Fibroblast of the conjunctiva (primary cell): ENCODE measurements at regions not wholly inside any gene's neighbourhood (a gene's known extent, or its start where the extent isn't known, plus 50 kb on each side); places are given as distances from the start of the nearest gene placed in this dataset.

Experiments used
- DNase-seq: peaks from one replicate; pipeline ENCODE4 v3.0.0-alpha.2; 2010; ENCODE audit warnings: low read depth

DNA sequence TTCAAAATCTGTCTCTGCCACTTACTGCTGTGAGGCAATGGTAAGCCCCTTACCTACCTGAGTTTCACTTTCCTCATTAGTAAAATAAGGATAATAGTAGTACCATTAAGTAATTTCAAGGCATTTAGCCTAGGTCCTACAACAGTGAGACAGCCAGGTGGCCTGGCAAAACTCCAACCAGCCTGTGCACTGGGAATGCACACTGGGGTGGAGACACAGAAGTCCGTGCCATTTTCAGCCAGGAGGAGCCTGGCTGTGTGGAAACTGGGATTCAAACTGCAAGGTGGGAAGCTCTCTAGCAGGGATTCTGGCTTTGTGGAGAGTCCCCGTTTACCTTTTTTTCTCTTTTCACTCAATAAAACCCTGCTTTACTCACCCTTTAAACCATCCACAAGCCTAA lies 630.4 kb downstream of the PRELID2 start:
- no peak for DNase-seq

DNA sequence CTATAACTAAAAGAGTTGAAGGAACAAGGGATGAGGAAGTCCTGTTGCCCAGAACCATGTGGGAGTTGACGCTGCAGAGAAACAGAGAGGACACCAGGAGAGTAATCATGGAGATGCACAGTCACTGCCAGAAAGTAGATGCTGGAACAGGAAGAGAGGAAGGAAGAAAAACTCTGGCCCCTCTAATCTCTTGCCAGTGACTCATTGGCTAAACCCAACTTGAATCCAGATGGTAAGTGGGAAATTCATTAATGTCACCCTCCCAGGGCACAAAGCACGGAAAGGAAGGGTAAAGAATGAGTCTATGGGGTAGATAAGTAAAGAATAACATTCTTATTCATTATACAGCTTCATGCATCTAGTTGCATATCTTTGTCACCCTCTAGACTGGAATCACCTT lies 631.9 kb downstream of the PRELID2 start:
- DNase-seq = no peak

DNA sequence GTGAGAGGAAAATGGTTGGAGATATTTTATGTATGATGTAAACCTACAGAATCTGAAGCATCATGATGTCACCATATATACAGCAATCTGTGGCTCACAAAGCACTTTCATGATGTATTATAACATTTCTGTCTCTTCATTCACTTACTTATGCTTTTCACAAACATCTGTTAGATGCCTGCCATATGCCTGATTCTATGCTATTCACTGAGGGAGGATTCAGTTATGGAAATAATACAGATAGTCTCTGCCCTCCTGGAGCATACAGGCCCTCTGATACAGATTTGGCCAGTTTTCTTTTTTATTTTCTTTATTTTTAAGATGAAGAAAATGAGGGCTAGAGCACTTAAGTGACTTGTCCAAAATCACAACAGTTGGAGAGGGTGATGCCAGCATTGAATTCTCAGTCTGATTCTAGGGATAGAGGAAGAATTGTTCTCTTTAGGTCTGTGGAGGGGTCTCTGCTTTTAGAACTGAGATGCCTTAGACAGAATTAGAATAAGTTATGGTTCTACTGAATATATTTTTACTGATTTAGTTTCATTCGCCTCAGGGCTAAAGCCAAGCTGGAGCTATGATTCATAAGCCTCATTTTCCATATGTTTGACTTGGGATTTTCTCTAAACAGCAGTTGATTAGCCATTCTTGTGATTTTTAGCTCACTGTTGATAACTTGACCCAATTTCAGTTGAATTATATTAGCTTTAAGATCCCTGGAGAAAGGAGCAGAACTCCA lies 636.4 kb downstream of the PRELID2 start:
- DNase-seq = no peak

DNA sequence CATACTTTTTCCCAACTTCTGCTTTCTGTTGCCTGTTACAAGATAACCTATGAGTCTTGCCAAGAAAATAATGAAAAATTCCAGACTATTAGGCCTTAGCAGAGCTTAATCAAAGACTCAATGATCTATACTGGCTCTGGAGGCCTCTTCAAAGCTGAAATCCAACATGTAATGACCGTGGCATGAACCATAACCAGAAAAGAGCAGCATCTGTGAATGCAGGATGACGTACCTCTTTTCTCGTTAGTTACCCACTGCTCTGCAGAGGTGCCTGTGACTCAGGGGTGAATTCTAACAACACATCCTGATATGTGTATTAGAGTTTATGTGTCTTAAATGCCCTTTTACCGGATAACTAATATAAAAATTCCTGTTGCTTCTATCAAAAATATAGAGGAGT lies 645.4 kb downstream of the PRELID2 start:
- DNase-seq = no peak

DNA sequence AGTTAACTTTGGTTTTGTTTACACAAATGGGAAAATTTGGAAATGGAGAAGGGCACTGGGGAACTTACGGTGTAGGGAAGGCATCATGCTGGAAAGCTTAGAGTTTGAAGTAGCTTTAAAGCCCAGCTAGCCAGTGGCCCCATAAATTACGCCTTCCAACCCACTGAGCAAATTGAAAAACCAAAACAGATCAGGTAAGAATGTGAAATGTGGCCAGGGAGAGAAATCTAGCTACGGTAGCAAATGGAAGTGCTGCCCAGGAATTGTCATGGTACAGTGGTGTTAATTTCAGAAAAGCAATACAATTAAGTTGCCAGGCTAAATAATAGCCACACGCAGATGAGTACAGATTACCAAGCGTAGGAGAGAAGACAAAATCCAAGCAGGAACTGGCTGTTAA lies 654.8 kb downstream of the PRELID2 start:
- DNase-seq = no peak

GRCh38 chr5:145178641-145179523 lies 656.3 kb downstream of the PRELID2 start:
- no peak for DNase-seq

DNA sequence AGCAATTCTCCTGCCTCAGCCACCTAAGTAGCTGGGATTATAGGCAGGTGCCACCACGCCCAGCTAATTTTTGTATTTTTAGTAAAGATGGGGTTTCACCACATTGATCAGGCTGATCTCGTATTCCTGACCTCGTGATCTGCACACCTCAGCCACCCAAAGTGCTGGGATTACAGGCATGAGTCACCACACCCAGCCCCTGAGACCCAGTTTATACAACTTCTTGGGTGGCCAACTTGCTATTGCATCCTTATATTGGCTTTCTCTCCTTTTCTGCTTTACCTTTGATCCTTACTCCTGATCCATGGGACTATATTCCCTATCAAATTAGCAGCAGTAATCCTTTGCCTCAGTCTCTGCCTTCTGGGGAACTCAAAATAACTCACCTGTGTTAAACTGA lies 659.1 kb downstream of the PRELID2 start:
- no peak for DNase-seq

GRCh38 chr5:145166110-145166509 lies 669.0 kb downstream of the PRELID2 start:
- DNase-seq = no peak

- no peak for DNase-seq
Measured at GRCh38 chr5:145163876-145164275, 671.3 kb downstream of the PRELID2 start.

DNA sequence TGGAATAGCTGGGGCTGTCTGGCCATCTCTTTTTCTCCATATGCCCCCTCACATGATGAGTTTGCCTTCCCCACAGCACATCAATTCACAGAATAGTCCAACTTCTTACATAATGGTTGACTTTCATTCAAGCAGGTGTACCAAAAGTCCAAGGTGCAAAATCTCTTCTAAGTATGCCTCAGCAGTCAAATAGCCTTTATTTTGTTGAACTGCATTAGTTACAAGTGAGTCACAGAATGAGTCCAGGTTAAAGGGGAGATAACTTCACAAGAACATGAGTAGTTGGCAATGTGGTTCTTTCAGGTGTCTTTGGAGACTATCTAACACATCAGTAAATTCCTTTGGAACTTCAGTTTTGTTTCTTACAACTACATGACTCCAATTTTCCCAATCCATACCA lies 672.5 kb downstream of the PRELID2 start:
- no peak for DNase-seq

DNA sequence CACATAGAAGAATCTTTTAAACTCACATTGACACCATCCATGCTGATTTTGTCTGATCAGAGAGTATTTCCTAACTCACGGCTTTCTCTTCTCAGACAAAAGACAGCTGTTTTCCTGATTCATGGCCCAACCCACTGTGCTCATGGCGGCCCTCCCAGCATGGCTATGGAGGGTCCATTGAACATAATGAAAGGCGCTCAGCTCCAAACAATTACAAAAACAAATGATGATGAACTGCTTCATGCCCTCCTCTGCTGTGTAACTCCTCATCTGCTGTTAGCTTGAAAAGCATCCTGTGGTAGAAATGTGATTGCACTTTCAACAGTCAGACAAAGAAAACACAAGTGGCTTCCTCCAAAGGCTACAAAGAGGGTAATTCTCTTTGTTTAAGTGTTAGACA lies 673.8 kb downstream of the PRELID2 start:
- no peak for DNase-seq

- no peak for DNase-seq
Measured at GRCh38 chr5:145160679-145161078, 674.5 kb downstream of the PRELID2 start.

DNA sequence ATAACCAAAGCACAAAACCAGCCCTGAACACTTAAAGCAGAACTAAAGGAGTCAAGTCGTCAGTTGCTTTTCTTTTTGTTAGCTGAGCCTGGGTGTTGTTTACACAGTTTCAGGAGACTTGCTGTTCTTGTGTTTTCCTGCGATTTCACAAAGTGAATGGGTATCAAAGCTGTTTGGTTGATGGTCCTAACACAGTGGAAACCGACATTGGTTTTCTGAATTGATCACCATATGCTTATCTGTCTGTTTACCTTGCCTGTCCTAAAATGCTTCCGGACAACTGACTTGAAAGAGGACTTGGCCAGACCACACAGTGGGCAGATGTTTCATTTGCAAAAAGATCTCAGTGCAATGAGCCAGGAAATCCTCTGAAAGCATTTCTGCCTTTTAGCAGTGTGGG lies 676.4 kb downstream of the PRELID2 start:
- DNase-seq = no peak

DNA sequence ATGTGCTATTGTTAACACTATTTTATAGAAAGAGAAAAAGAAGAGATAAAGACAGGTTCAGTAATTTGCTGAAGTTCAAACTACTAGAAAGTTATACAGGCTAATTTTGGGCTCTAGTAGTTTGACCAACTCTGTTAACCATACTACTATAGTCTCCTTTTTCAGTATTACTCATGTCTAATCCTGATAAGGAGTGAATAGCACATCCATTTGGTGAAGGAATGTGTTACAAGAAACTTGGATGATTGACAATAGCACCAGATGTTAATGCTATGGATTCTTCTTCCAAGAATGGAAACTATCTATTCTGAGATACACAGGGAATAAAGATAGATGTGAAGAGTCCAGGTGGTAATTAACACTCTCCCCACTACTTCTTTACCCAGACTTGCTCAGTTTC lies 677.3 kb downstream of the PRELID2 start:
- no peak for DNase-seq

DNA sequence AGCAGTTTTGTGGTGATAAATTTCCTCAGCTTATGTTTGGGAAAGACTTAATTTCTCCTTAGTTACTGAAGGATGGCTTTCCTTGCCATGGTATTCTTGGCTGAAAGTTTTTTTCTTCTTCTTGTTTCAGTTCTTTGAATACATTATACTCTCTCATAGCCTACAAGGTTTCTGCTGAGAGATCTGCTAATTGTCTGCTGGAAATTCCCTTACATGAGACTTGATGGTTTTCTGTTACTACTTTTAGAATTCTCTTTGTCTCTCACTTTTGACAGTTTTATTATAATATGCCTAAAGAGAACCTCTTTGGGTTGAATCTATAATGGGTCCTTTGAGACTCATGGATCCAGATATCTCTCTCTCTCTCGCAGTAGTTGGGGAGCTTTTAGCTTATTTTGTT lies 693.6 kb downstream of the PRELID2 start:
- DNase-seq = no peak

DNA sequence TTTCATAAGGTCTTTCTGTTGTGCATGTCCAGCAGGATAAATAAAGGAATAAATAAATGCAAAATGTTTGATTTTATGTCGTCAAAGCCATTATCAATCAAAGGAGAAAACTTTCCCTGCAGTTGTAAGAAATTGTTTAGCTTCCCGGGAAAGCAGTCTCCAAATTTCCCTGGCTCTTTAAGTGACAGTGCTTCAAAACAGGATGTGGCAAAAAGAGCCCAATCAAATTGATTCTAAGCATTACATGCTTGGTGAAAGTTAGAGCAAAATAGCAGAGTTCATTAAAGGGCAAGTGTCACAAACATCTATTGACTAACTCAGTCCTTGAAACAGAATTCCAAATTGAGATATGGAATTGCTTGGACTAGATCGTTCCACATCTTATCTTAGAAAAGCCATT lies 704.1 kb downstream of the PRELID2 start:
- no peak for DNase-seq

DNA sequence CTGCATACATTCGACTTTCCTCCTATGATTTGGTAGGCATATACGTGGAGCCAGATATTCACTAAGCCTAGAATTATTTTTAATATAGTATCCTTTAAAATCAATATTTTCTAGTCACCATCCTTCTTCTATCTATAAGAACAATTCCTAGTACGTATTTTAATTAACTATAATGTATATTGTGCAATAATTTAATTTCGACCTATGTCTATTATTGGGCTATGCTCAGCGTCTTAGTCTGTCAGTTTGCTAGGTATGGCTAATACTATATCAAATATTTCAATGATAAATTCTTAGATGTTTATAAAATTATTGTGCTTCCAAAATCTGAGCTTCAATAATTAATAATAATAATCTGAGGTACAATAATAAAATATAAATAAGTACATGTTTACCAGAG lies 705.3 kb downstream of the PRELID2 start:
- no peak for DNase-seq

DNA sequence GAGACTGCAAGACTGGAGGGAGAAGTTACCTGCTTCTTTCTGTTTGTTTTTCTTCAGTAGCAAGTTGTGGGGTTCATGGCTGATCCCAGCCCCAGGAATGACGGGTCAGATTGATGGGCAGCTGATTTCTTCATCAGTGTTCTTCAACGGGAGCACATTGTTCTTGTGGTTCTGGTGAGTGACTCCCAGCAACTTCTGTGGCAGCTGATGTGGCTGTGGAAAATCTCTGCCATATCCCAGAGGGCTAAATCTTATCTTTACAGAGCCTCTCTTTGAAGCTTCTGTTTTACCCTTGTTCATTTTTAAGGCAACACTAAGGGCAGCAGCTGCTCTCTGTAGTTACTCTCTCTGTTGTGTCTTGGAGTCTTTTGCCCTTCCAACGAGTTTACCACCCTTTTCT lies 710.3 kb downstream of the PRELID2 start:
- no peak for DNase-seq

- DNase-seq = no peak
Measured at GRCh38 chr5:145118611-145119010, 716.5 kb downstream of the PRELID2 start.

DNA sequence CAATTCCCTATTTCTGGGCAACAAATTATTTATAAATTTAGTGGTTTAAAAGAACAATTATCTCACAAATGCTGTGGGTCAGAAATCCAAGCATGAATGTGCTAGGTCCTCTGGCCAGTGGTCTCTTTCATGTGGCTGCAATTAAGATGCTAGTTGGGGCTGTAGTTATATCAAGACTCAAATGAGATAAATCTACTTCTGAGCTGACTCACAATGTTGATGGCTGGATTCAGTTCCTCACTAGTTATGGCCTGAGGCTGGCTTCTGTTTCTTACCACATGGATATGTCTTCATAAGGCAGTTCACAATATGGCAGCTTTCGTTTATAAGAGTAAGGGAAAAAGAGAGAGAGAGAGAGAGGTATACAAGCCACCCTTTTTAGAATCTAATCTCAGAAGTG lies 717.0 kb downstream of the PRELID2 start:
- no peak for DNase-seq

DNA sequence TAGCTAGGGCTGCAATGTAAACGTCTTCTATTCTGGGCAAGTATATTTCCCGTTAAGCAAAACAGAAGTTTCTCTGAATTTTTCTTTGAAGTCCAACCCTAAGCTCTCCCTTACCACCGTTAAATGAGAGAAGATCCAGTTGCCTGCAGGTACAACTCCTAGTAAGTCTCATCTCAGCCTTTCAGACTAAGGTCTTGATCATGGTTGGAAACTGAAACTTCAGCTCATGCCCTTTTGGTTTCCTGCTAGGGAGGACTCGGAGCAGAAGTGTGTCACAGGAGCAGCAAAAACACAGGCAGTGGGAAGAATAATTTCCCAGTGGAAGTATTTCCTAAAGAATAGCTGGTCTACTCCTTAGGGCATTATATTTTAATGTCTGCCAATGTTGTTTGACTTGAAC lies 717.9 kb downstream of the PRELID2 start:
- DNase-seq = no peak

DNA sequence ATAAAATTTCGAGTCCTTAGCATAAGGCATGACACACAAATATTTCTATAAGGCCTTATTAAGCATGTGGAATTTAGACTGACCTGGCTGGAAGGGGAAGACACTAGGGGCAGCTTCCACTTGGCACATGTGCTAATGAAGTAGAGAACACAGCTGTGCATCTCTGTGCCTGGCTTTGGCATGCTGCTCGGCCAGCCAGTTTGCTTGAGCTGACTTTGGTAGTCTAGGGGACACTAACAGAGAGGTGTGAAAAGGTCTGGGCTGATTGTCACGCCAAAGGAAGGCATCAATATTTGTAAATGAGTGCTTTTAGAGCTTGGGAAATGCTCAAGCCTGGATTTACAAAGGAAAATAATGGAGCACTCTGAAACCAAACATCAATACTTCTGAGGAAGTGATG lies 723.7 kb downstream of the PRELID2 start:
- DNase-seq = no peak

DNA sequence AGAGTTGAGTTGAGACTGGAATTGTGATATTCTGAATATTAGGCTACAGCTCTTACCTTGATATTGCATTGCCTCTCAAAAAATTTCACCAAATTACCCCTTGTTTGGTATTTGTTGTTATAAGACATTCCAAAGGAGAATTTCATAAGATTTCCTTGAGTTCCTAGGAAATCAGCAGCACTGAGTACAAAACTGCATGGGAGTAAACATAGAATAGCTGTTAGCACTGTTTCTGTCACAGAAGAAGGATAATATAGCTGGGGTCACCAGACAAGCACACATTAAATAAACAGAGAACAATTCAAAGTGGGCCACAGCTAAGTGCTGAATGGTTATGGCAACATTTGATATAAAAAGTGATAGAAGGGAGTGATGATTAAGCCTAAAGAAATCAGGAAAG lies 724.3 kb downstream of the PRELID2 start:
- no peak for DNase-seq

DNA sequence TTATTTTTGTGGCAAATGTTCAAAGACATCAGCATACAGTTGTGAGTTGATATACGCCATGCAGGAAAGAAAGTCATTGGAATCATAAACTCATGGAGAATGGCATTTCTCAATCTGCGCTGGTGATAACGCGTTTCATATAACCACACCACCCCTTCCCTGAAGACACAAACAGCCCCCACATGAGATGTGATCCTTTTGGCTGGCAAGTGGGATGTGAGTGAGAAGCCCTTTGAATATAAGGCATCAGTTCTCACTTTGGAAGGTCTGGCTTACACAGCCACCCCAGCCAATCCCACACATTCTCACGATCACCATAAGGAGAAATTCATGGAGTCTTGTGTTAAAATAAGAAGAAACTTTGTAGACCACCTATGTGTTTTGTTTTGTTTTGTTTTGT lies 725.0 kb downstream of the PRELID2 start:
- DNase-seq = no peak
